ENCODE measurements at regions not wholly inside any gene's neighbourhood (a gene's known extent, or its start where the extent isn't known, plus 50 kb on each side); places are given as distances from the start of the nearest gene placed in this dataset.

DNA sequence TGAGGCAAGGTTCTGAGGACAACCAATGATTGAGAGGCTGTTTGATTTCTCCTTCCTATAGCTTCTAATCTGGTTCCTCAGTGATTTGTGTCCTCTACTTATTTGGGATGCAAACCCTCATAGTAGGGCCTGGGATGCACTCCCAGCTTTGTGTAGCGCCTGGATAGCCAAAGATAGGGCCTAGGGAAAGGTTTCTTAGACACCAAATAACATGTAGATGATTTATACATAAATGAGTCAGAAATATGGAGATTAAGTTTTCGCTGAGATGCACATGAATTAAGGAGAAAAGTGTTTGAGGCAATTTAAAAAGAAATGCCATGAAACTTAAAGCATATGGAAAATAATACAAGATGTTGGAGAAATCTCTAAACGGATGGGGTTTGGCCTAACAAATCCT, 66.0 kb upstream of the LMO4 start:
- H3K27me3 ChIP-seq (ENCODE audit: control insufficient read depth in 2 of 2, insufficient read depth in 2 of 2, low read length in 2 of 2), result no peaks in the 10 kb centered on the region
- H3K9me1 ChIP-seq (ENCODE audit: control insufficient read depth, insufficient read depth, low read length), result no peaks in the 10 kb centered on the region
- H3K4me1 ChIP-seq (replicated peaks in 1 of 2; ENCODE audit: control insufficient read depth in 2 of 2, insufficient read depth in 2 of 2, low read length in 2 of 2), result no peaks in the 10 kb centered on the region
- H2AFZ ChIP-seq (ENCODE audit: low read depth, low read length), result no peak overlapping the region
- no peak for FAIRE-seq
- H3K4me2 ChIP-seq (ENCODE audit: insufficient read depth, low read length), result no peak overlapping the region
- intact Hi-C loops (cut with micrococcal nuclease), result no loop called here
- H3K36me3 ChIP-seq (ENCODE audit: control insufficient read depth, insufficient read depth, low read length), result no peaks in the 10 kb centered on the region
- H3K9me3 ChIP-seq (replicated peaks; ENCODE audit: control insufficient read depth, insufficient read depth, low read depth, low read length), result no peaks in the 10 kb centered on the region
- no peak overlapping the region for H3K27ac ChIP-seq (ENCODE audit: extremely low read depth, low read depth, low read length)
- no TSS peak for BruUV-seq (replicated peaks)
- ATAC-seq, result no peak
- no peaks in the 10 kb centered on the region for H4K20me1 ChIP-seq (replicated peaks; ENCODE audit: control insufficient read depth, insufficient read depth, low read length)
- in situ Hi-C loops (cut with MboI), result no loop called here
- TF ChIP-seq MCM7 (IDR thresholded peaks at IDR 0.05), result no peak
- TF ChIP-seq RFX1 (IDR thresholded peaks at IDR 0.05), result no peak
- TF ChIP-seq, protein P1, sequence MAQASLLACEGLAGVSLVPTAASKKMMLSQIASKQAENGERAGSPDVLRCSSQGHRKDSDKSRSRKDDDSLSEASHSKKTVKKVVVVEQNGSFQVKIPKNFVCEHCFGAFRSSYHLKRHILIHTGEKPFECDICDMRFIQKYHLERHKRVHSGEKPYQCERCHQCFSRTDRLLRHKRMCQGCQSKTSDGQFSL (CRISPR knock-in tag; IDR thresholded peaks at IDR 0.05), result no peak
- TF ChIP-seq, protein P1 (tag; IDR thresholded peaks at IDR 0.05), result no peak
- TF ChIP-seq YY1 (IDR thresholded peaks at IDR 0.05; ENCODE audit: borderline replicate concordance in 1 of 3, control insufficient read depth in 1 of 3, extremely low read depth in 1 of 3, insufficient read depth in 3 of 3, insufficient read length in 1 of 3, insufficient replicate concordance in 2 of 3, low read depth in 1 of 3, low read length in 2 of 3), result no peak
- TF ChIP-seq HNRNPLL (IDR thresholded peaks at IDR 0.05; ENCODE audit: low read depth, low read length, poor library complexity, severe bottlenecking), result no peak
- TF ChIP-seq, protein P2, sequence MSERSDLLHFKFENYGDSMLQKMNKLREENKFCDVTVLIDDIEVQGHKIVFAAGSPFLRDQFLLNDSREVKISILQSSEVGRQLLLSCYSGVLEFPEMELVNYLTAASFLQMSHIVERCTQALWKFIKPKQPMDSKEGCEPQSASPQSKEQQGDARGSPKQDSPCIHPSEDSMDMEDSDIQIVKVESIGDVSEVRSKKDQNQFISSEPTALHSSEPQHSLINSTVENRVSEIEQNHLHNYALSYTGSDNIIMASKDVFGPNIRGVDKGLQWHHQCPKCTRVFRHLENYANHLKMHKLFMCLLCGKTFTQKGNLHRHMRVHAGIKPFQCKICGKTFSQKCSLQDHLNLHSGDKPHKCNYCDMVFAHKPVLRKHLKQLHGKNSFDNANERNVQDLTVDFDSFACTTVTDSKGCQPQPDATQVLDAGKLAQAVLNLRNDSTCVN (CRISPR knock-in tag; IDR thresholded peaks at IDR 0.05), result no peak
- TF ChIP-seq, protein P3, sequence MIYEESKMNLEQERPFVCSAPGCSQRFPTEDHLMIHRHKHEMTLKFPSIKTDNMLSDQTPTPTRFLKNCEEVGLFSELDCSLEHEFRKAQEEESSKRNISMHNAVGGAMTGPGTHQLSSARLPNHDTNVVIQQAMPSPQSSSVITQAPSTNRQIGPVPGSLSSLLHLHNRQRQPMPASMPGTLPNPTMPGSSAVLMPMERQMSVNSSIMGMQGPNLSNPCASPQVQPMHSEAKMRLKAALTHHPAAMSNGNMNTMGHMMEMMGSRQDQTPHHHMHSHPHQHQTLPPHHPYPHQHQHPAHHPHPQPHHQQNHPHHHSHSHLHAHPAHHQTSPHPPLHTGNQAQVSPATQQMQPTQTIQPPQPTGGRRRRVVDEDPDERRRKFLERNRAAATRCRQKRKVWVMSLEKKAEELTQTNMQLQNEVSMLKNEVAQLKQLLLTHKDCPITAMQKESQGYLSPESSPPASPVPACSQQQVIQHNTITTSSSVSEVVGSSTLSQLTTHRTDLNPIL (CRISPR knock-in tag; IDR thresholded peaks at IDR 0.05), result no peak
- no peak for TF ChIP-seq ZNF436 (CRISPR knock-in tag; IDR thresholded peaks at IDR 0.05)
- TF ChIP-seq ZNF699 (CRISPR knock-in tag; IDR thresholded peaks at IDR 0.05; ENCODE audit: insufficient replicate concordance), result no peak
- no peak for TF ChIP-seq KDM4B (IDR thresholded peaks at IDR 0.05; ENCODE audit: borderline replicate concordance in 2 of 2, low read depth in 1 of 2)
- TF ChIP-seq EGR1 (conservative IDR thresholded peaks at IDR 0.05), result no peak
- no peak for TF ChIP-seq GATAD2A (IDR thresholded peaks at IDR 0.05)
- no peak for TF ChIP-seq GATA2 (CRISPR knock-in tag; IDR thresholded peaks at IDR 0.05)
- no peak for TF ChIP-seq SLC30A9 (CRISPR knock-in tag; IDR thresholded peaks at IDR 0.05)
- TF ChIP-seq, protein P4, sequence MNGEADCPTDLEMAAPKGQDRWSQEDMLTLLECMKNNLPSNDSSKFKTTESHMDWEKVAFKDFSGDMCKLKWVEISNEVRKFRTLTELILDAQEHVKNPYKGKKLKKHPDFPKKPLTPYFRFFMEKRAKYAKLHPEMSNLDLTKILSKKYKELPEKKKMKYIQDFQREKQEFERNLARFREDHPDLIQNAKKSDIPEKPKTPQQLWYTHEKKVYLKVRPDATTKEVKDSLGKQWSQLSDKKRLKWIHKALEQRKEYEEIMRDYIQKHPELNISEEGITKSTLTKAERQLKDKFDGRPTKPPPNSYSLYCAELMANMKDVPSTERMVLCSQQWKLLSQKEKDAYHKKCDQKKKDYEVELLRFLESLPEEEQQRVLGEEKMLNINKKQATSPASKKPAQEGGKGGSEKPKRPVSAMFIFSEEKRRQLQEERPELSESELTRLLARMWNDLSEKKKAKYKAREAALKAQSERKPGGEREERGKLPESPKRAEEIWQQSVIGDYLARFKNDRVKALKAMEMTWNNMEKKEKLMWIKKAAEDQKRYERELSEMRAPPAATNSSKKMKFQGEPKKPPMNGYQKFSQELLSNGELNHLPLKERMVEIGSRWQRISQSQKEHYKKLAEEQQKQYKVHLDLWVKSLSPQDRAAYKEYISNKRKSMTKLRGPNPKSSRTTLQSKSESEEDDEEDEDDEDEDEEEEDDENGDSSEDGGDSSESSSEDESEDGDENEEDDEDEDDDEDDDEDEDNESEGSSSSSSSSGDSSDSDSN (IDR thresholded peaks at IDR 0.05; ENCODE audit: borderline replicate concordance in 1 of 2, low read depth in 2 of 2, low read length in 2 of 2), result no peak
- TF ChIP-seq NUFIP1 (IDR thresholded peaks at IDR 0.05; ENCODE audit: partially characterized antibody), result no peak
- no peak for DNase-seq (ENCODE audit: extremely low read depth in 1 of 4, low spot score in 3 of 4)
- H3K9ac ChIP-seq (ENCODE audit: insufficient read depth in 1 of 2, low read depth in 2 of 2, low read length in 2 of 2), result no peak overlapping the region
- CTCF ChIA-PET (ENCODE audit: low intra/inter-chr PET ratio), result no interaction called here
- POLR2A ChIA-PET, result no interaction called here
- H3K79me2 ChIP-seq (ENCODE audit: control insufficient read depth, insufficient read depth, low read length), result no peaks in the 10 kb centered on the region
- no peak overlapping the region for H3K4me3 ChIP-seq
- WGBS (ENCODE audit: insufficient coverage, low coverage, missing lambda C conversion rate), result 0% methylated on average over 3 of the region's 3 CpGs
